HG03139 (cell line): ENCODE measurements at regions not wholly inside any gene's neighbourhood (a gene's known extent, or its start where the extent isn't known, plus 50 kb on each side); places are given as distances from the start of the nearest gene placed in this dataset.
"Not testable (repeated sequence)": the region's sequence is repeated elsewhere in the genome, so short reads cannot be mapped to it uniquely, and the experiment has no call there.

Source experiments
- ATAC-seq: cut with Tn5 transposase; IDR thresholded peaks from one replicate; pipeline ENCODE4 v1.9.1; 2021; ENCODE audit not compliant: unreplicated experiment

GRCh38 chr10:33630761-33631160, 296.3 kb upstream of the NRP1 start:
- ATAC-seq: no peak

- no peak for ATAC-seq
Observed at GRCh38 chr10:33627611-33628010, 293.1 kb upstream of the NRP1 start.

GRCh38 chr10:33626798-33627466, 292.5 kb upstream of the NRP1 start:
- ATAC-seq: no peak

- no peak for ATAC-seq
Observed at GRCh38 chr10:33623669-33624068, 289.2 kb upstream of the NRP1 start.

GRCh38 chr10:33621101-33621500, 286.6 kb upstream of the NRP1 start:
- no peak for ATAC-seq

GRCh38 chr10:33618196-33618595, 283.7 kb upstream of the NRP1 start:
- no peak for ATAC-seq

- ATAC-seq: no peak
Observed at GRCh38 chr10:33617381-33618080, 283.1 kb upstream of the NRP1 start.

- no peak for ATAC-seq
Observed at GRCh38 chr10:33616956-33617355, 282.5 kb upstream of the NRP1 start.

- no peak for ATAC-seq
Observed at GRCh38 chr10:33612551-33612950, 278.1 kb upstream of the NRP1 start.

- no peak for ATAC-seq
Observed at GRCh38 chr10:33612116-33612515, 277.6 kb upstream of the NRP1 start.

GRCh38 chr10:33611423-33611822, 277.0 kb upstream of the NRP1 start:
- ATAC-seq: no peak

GRCh38 chr10:33609546-33609945, 275.1 kb upstream of the NRP1 start:
- ATAC-seq: no peak

- ATAC-seq: no peak
Observed at GRCh38 chr10:33602278-33602677, 267.8 kb upstream of the NRP1 start.

- ATAC-seq: no peak
Observed at GRCh38 chr10:33600381-33600780, 265.9 kb upstream of the NRP1 start.

- no peak for ATAC-seq
Observed at GRCh38 chr10:33596422-33596821, 262.0 kb upstream of the NRP1 start.

GRCh38 chr10:33594475-33594874, 260.0 kb upstream of the NRP1 start:
- no peak for ATAC-seq

- ATAC-seq: no peak
Observed at GRCh38 chr10:33588974-33589600, 254.6 kb upstream of the NRP1 start.

GRCh38 chr10:33584596-33584995, 250.1 kb upstream of the NRP1 start:
- ATAC-seq: not testable (repeated sequence)

- ATAC-seq: no peak
Observed at GRCh38 chr10:33579996-33580395, 245.5 kb upstream of the NRP1 start.

GRCh38 chr10:33573606-33574005, 239.1 kb upstream of the NRP1 start:
- no peak for ATAC-seq

- no peak for ATAC-seq
Observed at GRCh38 chr10:33571616-33572015, 237.1 kb upstream of the NRP1 start.

GRCh38 chr10:33570495-33570894, 236.0 kb upstream of the NRP1 start:
- no peak for ATAC-seq
